HG03432 (cell line): ENCODE measurements at regions not wholly inside any gene's neighbourhood (a gene's known extent, or its start where the extent isn't known, plus 50 kb on each side); places are given as distances from the start of the nearest gene placed in this dataset.
A peak's percentile ranks its signal among the peaks of the same experiment; 100 is the strongest.

ENCODE experiments used
- ATAC-seq: cut with Tn5 transposase; IDR thresholded peaks from one replicate; pipeline ENCODE4 v1.9.1; 2021; ENCODE audit warnings: mild to moderate bottlenecking, moderate library complexity; ENCODE audit not compliant: unreplicated experiment

DNA sequence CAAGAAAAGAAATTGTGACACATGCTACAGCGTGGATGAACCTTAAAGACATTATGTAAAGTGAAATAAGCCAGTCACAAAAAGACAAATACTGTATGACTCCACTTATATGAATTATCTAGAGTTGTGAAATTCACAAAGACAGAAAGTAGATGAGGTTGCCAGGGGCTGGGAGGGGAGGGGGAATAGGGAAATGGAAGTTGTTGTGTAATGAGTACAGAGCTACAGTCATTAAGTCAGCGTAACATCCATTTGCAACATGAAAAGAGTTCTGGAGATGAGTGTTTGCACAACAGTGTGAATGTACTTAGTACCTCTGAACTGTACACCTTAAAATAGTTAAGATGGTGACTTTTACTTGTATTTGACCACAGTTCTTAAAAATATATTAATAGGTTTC is 112.1 kb upstream of the CDK1 start:
- no peak for ATAC-seq

DNA sequence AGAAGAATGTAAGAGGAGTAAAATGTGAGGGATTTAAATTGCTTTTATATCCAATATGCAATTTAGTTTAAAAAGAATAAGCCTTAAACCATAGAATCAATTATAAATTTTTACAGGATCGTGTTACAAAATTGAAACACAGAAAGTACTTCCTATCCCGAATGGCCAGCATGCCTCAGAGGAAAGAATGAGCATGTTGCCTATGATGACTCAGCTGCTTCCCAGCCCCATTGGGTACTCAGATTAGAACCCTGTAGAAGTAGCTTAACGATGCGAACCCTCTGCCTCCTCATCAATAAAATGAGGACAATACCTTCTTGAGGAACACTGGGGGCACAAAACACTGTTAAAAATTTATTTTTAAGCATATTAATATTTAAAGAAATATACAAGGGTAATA is 113.4 kb upstream of the CDK1 start:
- ATAC-seq, result no peak

DNA sequence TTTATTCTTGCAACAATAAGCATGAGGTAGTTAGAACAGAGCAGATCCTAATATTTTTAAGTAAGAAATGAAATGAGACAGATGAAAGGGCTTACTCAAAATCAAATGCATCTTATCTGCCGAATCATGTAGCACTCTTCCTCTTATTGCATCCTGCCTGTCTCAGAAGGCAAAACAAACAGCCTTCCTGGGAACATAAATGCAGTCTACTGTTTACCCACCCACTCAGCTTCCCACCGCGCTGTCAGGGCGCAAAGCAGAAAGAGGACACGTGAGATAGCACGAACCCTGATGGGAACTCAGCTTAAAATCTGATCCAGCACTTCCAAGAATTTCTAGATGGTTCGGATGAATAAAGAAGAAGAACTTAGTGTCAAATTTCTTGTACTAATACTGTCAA is 114.4 kb upstream of the CDK1 start:
- ATAC-seq, result no peak

DNA sequence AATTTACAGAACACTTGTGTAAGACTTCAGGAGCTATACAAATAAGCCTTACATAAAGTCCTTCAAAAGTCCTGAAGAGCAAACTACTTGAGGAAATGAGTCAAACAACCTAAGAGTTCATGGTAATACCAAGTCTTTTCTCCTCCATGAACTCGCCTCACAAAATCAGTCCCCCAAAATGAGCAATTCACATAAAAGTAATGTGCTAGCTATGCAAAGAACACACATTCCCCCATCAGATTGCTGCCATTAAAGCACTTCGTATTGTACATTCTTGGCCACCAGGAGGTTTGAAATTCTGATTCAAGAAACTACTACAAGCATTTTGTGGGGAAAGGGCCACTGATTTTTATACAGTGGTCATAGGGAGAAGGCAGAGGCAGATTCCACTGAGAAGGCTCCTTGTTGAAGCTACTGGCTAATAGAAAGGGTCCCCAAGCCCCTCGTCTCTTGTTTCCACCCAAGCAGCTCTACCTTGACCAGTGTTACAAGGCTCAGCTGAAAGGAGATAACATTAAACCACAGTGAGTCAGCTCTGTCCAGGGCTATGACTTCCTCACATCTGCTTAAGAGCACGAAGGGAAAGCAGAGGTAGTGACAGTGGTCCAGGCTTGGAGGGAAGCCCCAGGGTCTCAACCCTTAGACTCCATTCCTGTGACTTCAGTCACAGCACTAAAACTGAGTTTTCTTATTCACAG is 115.2 kb upstream of the CDK1 start:
- ATAC-seq, result no peak

DNA sequence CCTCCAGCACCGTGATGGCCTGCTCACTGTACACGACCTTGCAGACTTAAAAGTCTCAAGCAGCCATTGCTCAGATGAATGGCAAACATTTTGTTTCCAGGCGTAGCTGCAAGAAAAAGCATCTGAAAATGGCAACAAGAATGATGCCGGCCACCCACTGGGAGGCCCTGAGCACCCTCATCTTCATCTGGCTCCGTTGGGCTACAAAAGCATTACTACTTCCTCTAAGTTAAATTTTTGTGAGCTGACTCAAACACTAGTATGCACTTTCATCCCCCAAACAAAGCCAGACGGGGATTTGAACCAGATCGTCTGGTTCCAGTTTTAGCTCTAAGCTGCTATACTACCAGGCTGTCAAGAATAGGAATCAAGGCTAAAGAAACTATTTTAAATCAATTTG is 116.6 kb upstream of the CDK1 start:
- no peak for ATAC-seq

DNA sequence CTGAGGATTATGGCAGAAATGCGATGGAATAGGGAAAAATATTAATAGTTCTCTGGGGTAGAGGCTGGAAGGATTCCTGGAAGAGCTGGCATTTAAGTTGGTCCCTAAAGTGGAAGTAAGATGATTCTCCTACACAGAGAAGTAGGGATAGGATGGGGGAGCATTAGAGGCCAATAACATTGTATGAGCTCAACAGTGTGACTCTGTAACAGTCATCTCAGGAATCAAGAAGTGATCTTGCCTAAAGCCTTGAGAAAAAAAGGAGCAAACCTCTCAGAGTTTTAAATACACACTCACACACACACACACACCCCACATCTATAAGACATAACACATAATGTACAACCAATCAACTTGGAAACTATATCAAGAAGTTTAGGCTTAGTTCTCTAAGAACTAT is 117.7 kb upstream of the CDK1 start:
- no peak for ATAC-seq

DNA sequence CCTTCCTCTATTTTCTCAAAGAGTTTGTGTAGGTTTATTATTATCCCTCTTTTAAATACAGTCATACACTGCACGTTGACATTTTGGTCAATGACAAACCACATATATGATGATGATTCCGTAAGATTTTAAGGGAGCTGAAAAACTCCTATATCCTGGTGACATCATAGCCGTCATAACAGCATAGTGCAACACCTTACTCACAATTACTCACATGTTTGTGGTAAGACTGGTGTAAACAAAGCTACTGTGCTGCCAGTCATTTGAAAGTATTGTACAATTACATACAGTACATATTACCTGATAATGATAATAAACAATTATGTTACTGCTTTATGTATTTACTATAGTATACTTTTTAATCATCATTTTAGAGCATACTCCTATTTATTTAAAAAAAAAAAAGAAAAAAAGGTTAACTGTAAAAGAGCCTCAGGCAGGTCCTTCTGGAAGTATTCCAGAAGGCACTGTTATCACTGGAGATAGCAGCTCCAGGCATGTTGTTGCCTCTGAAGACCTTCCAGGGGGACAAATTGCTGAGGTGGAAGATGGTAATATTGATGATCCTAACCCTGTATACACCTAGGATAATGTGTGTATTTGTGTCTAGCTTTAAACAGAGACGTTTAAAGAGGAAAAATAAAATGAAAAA is 123.3 kb upstream of the CDK1 start:
- no peak for ATAC-seq

DNA sequence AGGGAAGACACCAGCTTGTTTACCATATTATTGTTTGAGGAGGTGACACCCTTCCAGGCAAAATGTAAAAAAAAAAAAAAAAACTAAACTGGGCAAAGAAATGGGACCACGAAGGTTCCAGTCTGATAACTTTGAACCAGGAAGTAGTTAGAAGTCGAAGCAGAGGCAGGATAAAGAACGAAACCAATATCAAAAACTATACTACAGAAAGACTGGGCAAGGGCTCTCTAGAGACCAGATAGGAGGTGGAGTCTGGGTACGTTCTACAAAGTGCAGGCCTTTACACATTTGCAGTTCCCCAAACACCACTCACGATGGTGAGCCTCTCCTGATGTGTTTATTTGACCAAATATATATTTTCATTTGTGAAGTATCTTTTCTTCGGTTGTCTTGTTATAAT is 125.7 kb upstream of the CDK1 start:
- ATAC-seq, result peak; percentile 95

DNA sequence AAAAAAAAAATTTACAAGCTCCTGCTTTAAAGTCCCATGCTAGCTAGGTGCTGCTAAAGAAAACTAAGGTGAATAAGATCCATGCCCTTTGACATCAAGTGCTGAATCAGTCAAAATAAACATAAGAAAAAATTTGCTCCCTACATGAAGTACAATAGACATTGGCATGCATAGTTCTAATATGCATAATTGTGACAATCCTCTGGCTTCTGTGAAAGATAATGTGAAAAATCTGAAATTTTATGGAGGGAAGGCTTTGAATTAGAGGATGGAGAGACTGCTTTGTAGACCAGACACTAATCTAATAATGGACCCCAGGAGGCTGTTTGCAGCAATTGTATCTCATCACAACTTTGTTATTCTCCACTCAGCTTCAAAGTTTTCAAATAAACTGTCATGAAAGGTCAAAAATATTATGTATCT is 127.9 kb upstream of the CDK1 start:
- no peak for ATAC-seq

DNA sequence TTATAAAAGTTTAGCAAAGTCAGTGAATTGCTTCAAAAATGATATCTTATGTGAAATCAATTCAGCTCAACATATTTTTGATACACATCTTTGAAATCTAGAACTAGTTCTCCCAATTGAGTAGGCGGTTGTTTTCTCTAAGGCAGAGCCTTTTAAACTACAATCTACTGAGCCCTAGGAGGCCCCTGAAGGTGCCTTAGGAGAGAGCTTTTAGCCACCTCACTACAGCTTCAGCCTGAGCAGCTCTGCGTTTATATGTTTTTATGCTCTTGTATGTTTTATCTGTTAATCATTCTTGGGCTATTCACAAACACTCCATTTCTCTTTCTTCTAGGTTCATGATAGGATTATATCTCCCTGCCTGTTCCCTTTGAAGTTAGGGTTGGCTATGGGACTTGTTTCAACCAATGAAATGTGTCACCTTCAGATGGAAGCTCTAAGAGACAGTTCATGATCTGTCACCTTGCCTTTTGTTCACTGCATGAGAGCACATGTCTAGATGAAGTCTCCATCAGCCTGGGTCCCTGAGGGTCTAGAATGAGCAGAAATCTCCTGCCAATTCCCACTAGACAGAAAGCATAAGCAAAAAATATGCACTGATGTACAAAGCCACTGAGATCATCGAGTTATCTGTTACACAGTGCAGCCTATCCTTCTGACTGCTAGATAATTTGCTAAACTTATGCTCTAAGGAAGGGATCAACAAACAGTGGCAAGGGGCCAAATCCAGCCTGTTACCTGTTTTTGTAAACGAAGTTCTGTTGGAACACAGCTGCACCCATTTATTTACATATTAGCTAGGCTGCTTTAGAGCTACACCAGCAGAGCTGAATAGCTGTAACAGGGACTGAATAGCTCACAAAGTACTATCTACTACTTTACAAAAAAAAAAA is 128.5 kb upstream of the CDK1 start:
- ATAC-seq, result no peak

DNA sequence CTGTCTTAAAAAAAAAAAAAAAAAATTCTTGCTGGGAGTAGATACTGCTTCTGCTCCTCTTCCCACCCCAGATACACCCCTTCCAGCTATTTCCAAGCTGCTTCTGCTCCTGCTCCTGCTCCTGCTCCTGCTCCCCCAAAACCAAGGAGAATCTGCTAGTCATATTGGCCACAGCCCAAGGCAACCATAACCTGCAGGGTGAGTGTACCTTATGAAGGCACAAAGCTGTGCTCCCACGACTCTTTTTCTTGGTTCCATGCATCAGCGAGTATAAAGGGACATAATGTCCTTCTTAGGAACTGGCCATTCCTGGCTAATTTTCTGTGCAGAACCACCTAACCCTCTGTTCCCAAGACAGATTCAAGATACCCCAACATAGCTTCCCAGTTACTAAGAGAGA is 129.5 kb upstream of the CDK1 start:
- ATAC-seq, result no peak

DNA sequence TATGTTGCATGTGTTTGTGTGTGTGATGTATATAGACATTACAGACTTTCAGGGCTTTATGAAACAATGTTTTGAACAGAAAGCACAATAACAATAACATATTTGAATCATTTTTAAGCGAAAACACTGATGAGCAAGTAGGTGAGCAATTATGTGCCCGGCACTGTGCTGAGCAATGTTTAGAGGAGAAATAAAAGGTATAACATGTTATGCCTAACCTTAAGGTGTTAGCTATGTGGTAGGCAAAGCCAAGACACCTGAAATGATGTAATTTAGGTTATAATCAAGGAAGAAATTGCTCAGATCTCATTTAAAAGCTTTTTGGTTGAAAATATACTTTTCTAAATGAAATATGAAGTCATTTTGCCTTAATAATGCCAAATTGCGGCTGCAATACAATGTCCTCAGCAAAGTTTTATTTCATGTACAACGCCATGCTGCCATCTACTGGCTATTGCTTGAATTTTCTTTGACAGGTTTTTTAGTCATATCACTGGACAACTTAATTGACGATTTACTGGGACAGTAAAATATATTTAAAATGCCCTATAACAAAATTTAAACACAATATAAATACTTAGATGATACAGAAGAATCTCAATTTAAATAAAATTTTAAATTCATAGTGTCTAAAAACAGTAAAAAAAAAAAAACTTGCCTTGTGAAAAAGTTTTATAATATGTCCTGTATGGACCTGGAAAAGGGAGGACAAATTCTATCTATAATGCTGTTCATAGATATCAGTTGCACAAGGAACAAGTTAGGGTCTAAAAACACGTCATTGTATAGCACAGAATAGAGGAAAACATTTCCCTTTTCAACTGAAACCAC is 131.1 kb upstream of the CDK1 start:
- ATAC-seq, result peak; percentile 73

DNA sequence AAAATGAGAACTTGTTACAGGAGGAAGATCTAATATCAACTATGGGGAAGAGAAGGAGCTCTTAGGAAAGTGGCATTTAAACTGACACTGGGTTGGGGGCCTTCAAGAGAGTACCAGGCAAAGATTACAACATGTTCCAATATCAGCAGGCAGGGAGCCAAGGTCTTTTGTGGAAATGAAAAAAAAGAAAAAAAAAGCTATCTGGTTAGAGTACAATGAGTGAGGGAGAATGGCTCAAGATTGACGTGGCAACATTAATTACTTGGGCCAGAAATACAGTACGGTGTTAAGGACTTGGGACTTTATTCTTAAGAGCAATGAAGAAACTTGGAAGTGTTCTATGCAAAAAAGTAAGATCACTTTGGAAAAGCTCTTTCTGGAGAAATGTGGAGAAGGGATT is 132.3 kb upstream of the CDK1 start:
- ATAC-seq, result no peak

DNA sequence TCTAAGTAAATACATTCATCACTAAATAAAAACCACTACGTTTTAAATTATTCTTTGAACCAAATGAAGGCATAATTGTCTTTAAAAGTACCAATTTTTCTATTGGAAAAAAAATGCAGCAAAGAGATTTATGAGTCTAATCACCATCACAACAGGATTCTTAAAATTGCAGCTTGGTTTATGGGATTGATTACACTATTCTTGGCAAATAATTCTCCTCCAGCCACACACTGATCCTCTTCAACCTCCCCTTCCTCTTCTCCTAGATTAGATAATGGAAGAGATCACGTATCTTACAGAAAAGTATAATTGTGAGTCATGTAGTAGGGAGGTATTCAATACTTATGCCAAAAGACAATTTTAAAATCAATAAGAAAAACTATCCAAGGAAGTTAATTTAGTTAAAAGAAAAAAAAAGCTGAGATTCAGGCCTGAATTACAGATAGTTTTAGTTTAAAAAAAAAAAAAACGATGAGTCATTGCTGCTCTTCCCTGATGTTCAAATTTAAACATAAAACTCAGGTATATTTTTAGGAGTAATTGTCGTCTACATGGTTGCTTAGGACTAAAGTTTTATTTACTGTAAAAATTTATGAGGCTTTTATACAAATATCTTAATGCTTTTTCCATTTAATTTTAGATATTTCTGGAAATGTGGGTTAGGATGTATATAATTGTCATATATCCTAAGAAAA is 133.7 kb upstream of the CDK1 start:
- ATAC-seq, result no peak

DNA sequence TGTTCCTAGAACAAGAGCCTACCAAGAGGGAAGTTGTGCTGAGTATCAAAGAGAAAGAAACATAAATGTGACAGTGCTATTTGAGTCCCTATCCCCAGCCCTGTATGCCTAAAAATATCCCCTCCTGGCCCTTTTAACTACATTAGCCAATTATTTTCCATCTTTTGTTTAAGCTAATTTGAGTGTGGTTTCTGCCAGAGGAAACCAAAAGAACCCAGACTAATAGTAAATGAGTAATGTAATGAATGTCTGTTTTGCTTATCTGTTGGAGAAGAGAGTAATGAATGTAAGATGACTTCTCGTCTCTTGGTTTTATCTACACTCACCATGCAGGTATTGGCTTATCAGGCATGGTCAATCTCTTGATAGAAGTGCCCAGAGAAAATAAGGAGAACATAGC is 134.4 kb upstream of the CDK1 start:
- ATAC-seq, result no peak

DNA sequence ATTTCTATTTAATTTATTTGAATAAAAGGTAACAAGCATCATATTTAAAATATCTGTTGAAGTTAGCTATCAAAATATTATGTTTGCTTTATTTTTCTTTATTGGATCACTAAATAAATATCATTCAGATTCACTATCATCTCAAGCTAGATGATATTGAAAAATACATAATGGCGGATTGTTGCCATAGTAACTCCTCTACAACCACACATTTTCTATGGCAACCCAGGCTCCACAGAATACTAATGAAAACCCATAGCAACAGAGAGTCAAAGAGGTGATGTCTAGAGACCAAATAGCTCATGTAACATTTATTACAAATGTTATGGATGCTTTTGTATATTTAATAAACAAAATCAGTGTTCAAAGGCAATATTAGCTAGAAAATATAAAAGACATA is 148.9 kb upstream of the CDK1 start:
- ATAC-seq, result no peak

DNA sequence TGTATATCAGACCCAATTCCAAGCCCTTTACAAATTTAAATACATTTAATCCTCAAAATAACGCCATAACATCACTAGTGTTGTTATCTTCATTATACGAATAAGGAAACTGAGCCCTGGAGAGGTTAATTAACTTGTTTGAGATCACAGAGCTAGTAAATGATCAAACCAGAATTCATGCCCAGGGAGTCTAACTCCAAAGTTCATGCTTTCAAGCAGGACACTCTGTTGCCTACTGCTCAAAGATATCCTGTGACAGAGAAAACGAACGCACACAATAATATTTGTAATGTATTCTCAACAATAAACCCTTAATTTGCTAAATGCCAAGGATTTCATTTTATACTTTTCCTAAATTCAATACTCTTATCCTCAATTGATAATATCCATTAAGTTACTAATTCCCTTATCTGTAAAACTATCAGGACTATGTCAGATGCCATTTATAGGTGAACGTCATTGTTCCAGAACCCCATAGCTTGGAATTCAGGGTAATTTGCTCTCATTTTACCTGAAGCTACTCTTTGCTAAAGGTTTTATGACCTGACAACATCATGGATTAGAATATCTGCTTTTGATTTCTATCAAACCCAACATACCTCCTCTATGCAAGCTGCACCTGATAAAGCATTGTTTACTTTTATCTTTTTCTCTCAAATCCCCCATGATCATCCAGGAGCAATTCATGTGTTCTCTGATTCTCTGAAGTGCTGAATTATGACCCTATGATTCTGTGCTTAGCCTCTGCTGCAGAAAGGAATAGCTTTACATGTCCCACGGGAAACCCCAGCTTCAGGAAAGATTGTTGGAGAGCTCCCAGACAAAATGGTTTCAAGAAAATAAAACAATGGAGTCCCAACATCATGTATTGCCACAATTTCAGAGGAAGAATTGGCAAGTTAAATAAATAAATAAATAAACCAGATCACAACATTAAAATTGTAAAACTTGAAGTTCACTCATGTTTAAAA is 150.2 kb upstream of the CDK1 start:
- no peak for ATAC-seq

DNA sequence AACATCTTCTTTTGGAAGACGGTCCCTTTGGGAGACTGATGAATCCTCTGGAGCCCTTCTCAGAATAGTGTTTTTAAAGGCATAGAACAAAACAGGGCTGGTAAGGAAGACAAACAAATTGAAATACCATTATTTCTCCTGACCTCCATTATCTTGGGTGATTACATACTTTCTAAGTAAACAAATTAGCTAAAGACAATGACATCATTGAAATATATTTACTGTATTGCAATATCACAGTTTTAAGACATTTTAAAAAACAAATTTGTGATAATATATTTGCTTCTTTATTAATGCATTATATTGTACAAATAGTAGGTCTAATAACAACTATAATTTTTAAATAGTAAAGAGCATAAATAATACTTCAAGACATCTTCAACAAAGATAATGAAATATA is 152.2 kb upstream of the CDK1 start:
- ATAC-seq, result no peak

DNA sequence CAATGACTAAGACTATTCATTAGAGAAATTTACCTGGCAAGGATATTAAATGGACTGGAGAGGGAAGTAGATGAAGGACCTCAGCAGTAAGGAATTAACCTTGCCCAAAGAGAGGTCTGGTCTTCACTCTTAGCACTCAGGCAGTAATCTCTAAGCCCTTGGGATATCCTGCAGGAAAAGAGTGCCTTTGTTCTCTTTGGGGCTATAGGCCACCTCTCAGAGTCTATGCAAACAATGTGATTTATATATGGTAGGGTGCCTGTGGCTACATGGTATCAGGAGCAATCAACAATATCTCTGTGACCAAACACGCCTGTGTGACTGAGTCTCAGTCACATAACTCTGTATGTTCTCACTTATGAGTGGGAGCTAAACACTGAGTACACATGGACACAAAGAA is 154.7 kb upstream of the CDK1 start:
- ATAC-seq, result no peak
